Fibroblast of skin of back (primary cell): ENCODE measurements at regions not wholly inside any gene's neighbourhood (a gene's known extent, or its start where the extent isn't known, plus 50 kb on each side); places are given as distances from the start of the nearest gene placed in this dataset.

Experiments
- DNase-seq: peaks from one replicate; pipeline ENCODE4 v3.0.0-alpha.2; 2013

GRCh38 chr6:132937466-132937906, 123.1 kb downstream of the RPS12 start:
- DNase-seq = no peak

- no peak for DNase-seq
These were observed 134.5 kb downstream of the RPS12 start for GRCh38 chr6:132948889-132949288.

GRCh38 chr6:132950566-132950965, 136.2 kb downstream of the RPS12 start:
- DNase-seq = no peak

GRCh38 chr6:132952031-132952867, 137.9 kb downstream of the RPS12 start:
- DNase-seq = no peak

GRCh38 chr6:132952986-132953385, 138.6 kb downstream of the RPS12 start:
- DNase-seq = no peak

GRCh38 chr6:132954222-132954621, 139.9 kb downstream of the RPS12 start:
- DNase-seq = no peak

- no peak for DNase-seq
These were observed 140.6 kb downstream of the RPS12 start for GRCh38 chr6:132954936-132955335.

GRCh38 chr6:132959639-132960326, 145.4 kb downstream of the RPS12 start:
- no peak for DNase-seq

GRCh38 chr6:132960720-132961119, 146.4 kb downstream of the RPS12 start:
- no peak for DNase-seq

GRCh38 chr6:132961122-132961521, 146.8 kb downstream of the RPS12 start:
- DNase-seq = peak; percentile 59

- DNase-seq = no peak
These were observed 147.2 kb downstream of the RPS12 start for GRCh38 chr6:132961610-132962009.

GRCh38 chr6:132962936-132963868, 148.8 kb downstream of the RPS12 start:
- peak; percentile 41 for DNase-seq

- peak; percentile 46 for DNase-seq
These were observed 149.9 kb downstream of the RPS12 start for GRCh38 chr6:132964101-132964867.

GRCh38 chr6:132964868-132965382, 150.6 kb downstream of the RPS12 start:
- peak; percentile 16 for DNase-seq

GRCh38 chr6:132967871-132968270, 153.5 kb downstream of the RPS12 start:
- no peak for DNase-seq

GRCh38 chr6:132968419-132968950, 154.1 kb downstream of the RPS12 start:
- DNase-seq = no peak

GRCh38 chr6:132969196-132969595, 154.8 kb downstream of the RPS12 start:
- DNase-seq = no peak

- DNase-seq = no peak
These were observed 157.3 kb downstream of the RPS12 start for GRCh38 chr6:132971676-132972075.

GRCh38 chr6:132972254-132972653, 157.9 kb downstream of the RPS12 start:
- DNase-seq = no peak

GRCh38 chr6:132972971-132973370, 158.6 kb downstream of the RPS12 start:
- no peak for DNase-seq

- DNase-seq = no peak
These were observed 159.2 kb downstream of the RPS12 start for GRCh38 chr6:132973514-132973993.
